Breast epithelium (tissue), 3 donors: ENCODE measurements at regions not wholly inside any gene's neighbourhood (a gene's known extent, or its start where the extent isn't known, plus 50 kb on each side); places are given as distances from the start of the nearest gene placed in this dataset.

Source experiments
- CTCF ChIP-seq, 3 donors: fragments of 450-650 bp; IDR thresholded peaks; one replicate each; pipeline ENCODE4 v1.5.1; 2016 to 2017; ENCODE audit warnings: antibody characterized with exemption in 3 of 3, mild to moderate bottlenecking in 3 of 3, moderate library complexity in 3 of 3
- POLR2A ChIP-seq: fragments of 450-650 bp; IDR thresholded peaks from one replicate; pipeline ENCODE4 v1.6.1; 2016; ENCODE audit warnings: antibody characterized with exemption, mild to moderate bottlenecking, moderate library complexity

- TF ChIP-seq CTCF (IDR thresholded peaks at IDR 0.05) = no peak
- TF ChIP-seq POLR2A = no peak
Observed at GRCh38 chrX:30150196-30150895, 65.0 kb upstream of the MAGEB2 start.
